Heart left ventricle (tissue), 16 donors: ENCODE measurements at regions not wholly inside any gene's neighbourhood (a gene's known extent, or its start where the extent isn't known, plus 50 kb on each side); places are given as distances from the start of the nearest gene placed in this dataset.

Experiments
- ATAC-seq, 4 donors: fragments of 200-7000 bp; cut with Tn5 transposase; one replicate each; pipeline ENCODE4 v1.9.1; 2020 to 2022; ENCODE audit warnings: moderate library complexity in 4 of 4, mild to moderate bottlenecking in 3 of 4, moderate number of reproducible peaks in 1 of 4
- DNase-seq, 5 donors: peaks; one replicate each; pipeline ENCODE4 v3.0.0-alpha.2; 2020
- H3K27ac ChIP-seq, 12 donors: fragments of 200-600 bp; sonication (generic) in 4 of 12; one replicate each; pipeline versions ENCODE4 v1.5.0 to v1.8.0; 2016 to 2022; ENCODE audit warnings: mild to moderate bottlenecking in 2 of 12
- H3K27me3 ChIP-seq, 9 donors: fragments of 200-600 bp; sonication (generic) in 2 of 9; one replicate each; pipeline versions ENCODE4 v1.5.1 to v1.8.0; 2016 to 2022; ENCODE audit warnings: mild to moderate bottlenecking in 3 of 9
- H3K36me3 ChIP-seq, 9 donors: fragments of 200-600 bp; sonication (generic) in 2 of 9; one replicate each; pipeline versions ENCODE4 v1.5.0 to v1.8.0; 2018 to 2022; ENCODE audit warnings: mild to moderate bottlenecking in 2 of 9
- H3K4me1 ChIP-seq, 12 donors: fragments of 200-600 bp; sonication (generic) in 4 of 12; one replicate each; pipeline versions ENCODE4 v1.5.0 to v1.8.0; 2016 to 2022; ENCODE audit warnings: mild to moderate bottlenecking in 3 of 12
- H3K4me3 ChIP-seq, 12 donors: fragments of 200-600 bp; sonication (generic) in 4 of 12; one replicate each; pipeline versions ENCODE4 v1.5.0 to v1.8.0; 2017 to 2022; ENCODE audit warnings: mild to moderate bottlenecking in 9 of 12, moderate library complexity in 4 of 12
- H3K9me3 ChIP-seq, 12 donors: fragments of 200-600 bp; sonication (generic) in 4 of 12; one replicate each; pipeline versions ENCODE4 v1.5.0 to v1.8.0; 2016 to 2022; ENCODE audit warnings: mild to moderate bottlenecking in 1 of 12
- POLR2A ChIP-seq, 2 donors: fragments of 450-650 bp; IDR thresholded peaks; one replicate each; pipeline ENCODE4 v1.6.1; 2017; ENCODE audit warnings: antibody characterized with exemption in 2 of 2, mild to moderate bottlenecking in 2 of 2, moderate library complexity in 2 of 2
- WGBS, 4 donors: extraction: QIAGEN DNeasy Blood & Tissue Kit in 2 of 4; methylation state at CpG; one replicate each; pipeline versions ENCODE4 v1.1.5 to v1.1.7; 2013 to 2018; 5-methylcytosine and 5-hydroxymethylcytosine counted together
- intact Hi-C, 10 donors: fragments of 100-400 bp; cut with DNase I; formaldehyde crosslinking; loops; one replicate each; pipeline versions ENCODE4 v1.11.1 to v1.14.2; 2022
- TF ChIP-seq, protein P1 (sequence below), 12 donors: fragments of 200-600 bp; sonication (generic) in 4 of 12; IDR thresholded peaks; one replicate each; pipeline versions ENCODE4 v1.5.0 to v1.8.0; 2018 to 2022; ENCODE audit warnings: antibody characterized with exemption in 12 of 12, mild to moderate bottlenecking in 5 of 12
- donor health status: ischemic (EF 13 %, LVEDD 7.1; RV severe dilation, severe dysfunction).
- donor health status: healthy with polysubstance abuse.
- donor health status: DM: no; HTN: yes; CAD: no.
- donor health status: DM: no; HTN: no; CAD: no.
- donor health status: ischemic (EF 25% LVEDD 6.9; RV normal size, moderate dysfunction).
- donor health status: ischemic (EF 25% LVEDD 5.7; RV mildly dilated, moderate dysfunction).
- donor health status: healthy.
- donor health status: DM: yes; HTN: yes; CAD: no.
- donor health status: ischemic (EF 35%, LVEDD 5.7; RV mildly dilated, moderate dysfunction).
- donor health status: nonischemic (EF 11% LVEDD 7.7; RV severe dilation, severe dysfunction).
- donor health status: DM: yes; HTN: yes; CAD: no.
- donor health status: PGD.
- donor health status: ischemic (EF 29% LVEDD 5.4; RV normal size, mild dysfunction).
- donor health status: nonischemic (EF 23%, LVEDD 6.1; RV moderate dilation, normal function).

DNA sequence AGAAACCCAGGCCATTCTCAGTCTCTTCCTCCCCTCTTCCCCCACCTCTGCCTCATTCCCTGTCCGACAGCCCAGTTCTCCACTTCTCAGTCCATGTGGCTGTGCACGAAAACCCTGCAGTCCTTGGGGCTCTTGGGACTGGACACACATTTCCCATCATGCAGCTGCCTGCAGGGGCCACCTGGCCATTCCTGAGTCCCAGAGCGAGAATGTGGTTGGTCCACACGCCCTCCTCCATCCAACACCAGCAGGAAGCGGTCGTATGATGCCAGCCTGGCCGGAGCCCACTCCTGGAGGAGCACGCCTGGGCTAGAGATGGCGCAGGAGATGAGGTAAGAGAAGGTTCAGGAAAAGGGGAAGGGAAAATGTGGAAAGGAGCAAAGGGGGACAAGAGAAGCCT is 222.5 kb downstream of the USP6NL start:
- H3K27ac ChIP-seq = no peak overlapping the region
- no peak for ATAC-seq
- WGBS, 4 donors = 81 to 90% (median 88%) methylated on average over 9 of the region's 9 CpGs

GRCh38 chr10:11387551-11388222 is 223.8 kb downstream of the USP6NL start:
- intact Hi-C loops = no loop called here
- no peak for DNase-seq

More for the DNA sequence above, 222.5 kb downstream of the USP6NL start:
- DNase-seq = no peak
- no peaks in the 10 kb centered on the region for H3K27me3 ChIP-seq
- intact Hi-C loops = no loop called here
- H3K9me3 ChIP-seq = no peaks in the 10 kb centered on the region
- TF ChIP-seq, protein P1, sequence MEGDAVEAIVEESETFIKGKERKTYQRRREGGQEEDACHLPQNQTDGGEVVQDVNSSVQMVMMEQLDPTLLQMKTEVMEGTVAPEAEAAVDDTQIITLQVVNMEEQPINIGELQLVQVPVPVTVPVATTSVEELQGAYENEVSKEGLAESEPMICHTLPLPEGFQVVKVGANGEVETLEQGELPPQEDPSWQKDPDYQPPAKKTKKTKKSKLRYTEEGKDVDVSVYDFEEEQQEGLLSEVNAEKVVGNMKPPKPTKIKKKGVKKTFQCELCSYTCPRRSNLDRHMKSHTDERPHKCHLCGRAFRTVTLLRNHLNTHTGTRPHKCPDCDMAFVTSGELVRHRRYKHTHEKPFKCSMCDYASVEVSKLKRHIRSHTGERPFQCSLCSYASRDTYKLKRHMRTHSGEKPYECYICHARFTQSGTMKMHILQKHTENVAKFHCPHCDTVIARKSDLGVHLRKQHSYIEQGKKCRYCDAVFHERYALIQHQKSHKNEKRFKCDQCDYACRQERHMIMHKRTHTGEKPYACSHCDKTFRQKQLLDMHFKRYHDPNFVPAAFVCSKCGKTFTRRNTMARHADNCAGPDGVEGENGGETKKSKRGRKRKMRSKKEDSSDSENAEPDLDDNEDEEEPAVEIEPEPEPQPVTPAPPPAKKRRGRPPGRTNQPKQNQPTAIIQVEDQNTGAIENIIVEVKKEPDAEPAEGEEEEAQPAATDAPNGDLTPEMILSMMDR (IDR thresholded peaks at IDR 0.05) = no peak
- no peak for TF ChIP-seq POLR2A (IDR thresholded peaks at IDR 0.05)
- H3K36me3 ChIP-seq = no peaks in the 10 kb centered on the region
- H3K4me3 ChIP-seq = no peak overlapping the region
- H3K4me1 ChIP-seq = peaks cover 0 to 4% (median 0%) of the 10 kb centered on the region in 12 donors

GRCh38 chr10:11387044-11387443 is 224.4 kb downstream of the USP6NL start:
- no peak for ATAC-seq
- Histone ChIP-seq H3K4me1 (peaks cover 0 to 4% (median 0%) of the 10 kb centered on the region in 12 donors), H3K4me3 (no peak overlapping the region), H3K9me3 (no peaks in the 10 kb centered on the region), H3K27me3 (no peaks in the 10 kb centered on the region), H3K27ac (no peak overlapping the region), H3K36me3 (no peaks in the 10 kb centered on the region)
- DNase-seq = no peak
- WGBS, 4 donors = 76 to 92% (median 80%) methylated on average over 8 to 9 of the region's 9 CpGs
- intact Hi-C loops = no loop called here
- no peak for TF ChIP-seq POLR2A (IDR thresholded peaks at IDR 0.05)
- TF ChIP-seq, protein P1 (IDR thresholded peaks at IDR 0.05) = no peak

More at GRCh38 chr10:11387551-11388222, 223.8 kb downstream of the USP6NL start:
- ATAC-seq = no peak
- whole genome bisulfite sequencing, 4 donors = 73 to 83% (median 76%) methylated on average over 10 of the region's 10 CpGs
- H3K27ac ChIP-seq = no peak overlapping the region
- H3K4me3 ChIP-seq = no peak overlapping the region
- no peaks in the 10 kb centered on the region for H3K36me3 ChIP-seq
- no peaks in the 10 kb centered on the region for H3K27me3 ChIP-seq
- no peak for TF ChIP-seq POLR2A (IDR thresholded peaks at IDR 0.05)
- peaks cover 0 to 4% (median 0%) of the 10 kb centered on the region in 12 donors for H3K4me1 ChIP-seq
- H3K9me3 ChIP-seq = no peaks in the 10 kb centered on the region
